Transverse colon (tissue), 3 donors: ENCODE measurements at regions not wholly inside any gene's neighbourhood (a gene's known extent, or its start where the extent isn't known, plus 50 kb on each side); places are given as distances from the start of the nearest gene placed in this dataset.
"Not testable (repeated sequence)": the region's sequence is repeated elsewhere in the genome, so short reads cannot be mapped to it uniquely, and the experiment has no call there.

Experiments
- CTCF ChIP-seq, 5 experiments: fragments of 200-600 bp in 3 of 5; fragments of 450-650 bp in 2 of 5; sonication (generic) in 3 of 5; IDR thresholded peaks; 1 replicate in 2 of 5; 2 replicates in 3 of 5; pipeline ENCODE4 v1.5.1; 2016 to 2017; ENCODE audit warnings: antibody characterized with exemption in 5 of 5, inconsistent platforms in 3 of 5, mild to moderate bottlenecking in 2 of 5, moderate library complexity in 1 of 5
- EP300 ChIP-seq: sonication (generic); formaldehyde crosslinking; IDR thresholded peaks from one replicate; pipeline ENCODE4 v1.6.1; 2017; ENCODE audit warnings: antibody characterized with exemption, low read depth
- POLR2A ChIP-seq: fragments of 450-650 bp; IDR thresholded peaks from one replicate; pipeline ENCODE4 v1.6.1; 2016; ENCODE audit warnings: antibody characterized with exemption, mild to moderate bottlenecking, moderate library complexity

- not testable (repeated sequence) for TF ChIP-seq CTCF (IDR thresholded peaks at IDR 0.05); EP300; POLR2A
Measured at GRCh38 chr3:181183057-181183456, 193.5 kb upstream of the DNAJC19 start.
